IPS DF 6.9 (cell line): ENCODE measurements at regions not wholly inside any gene's neighbourhood (a gene's known extent, or its start where the extent isn't known, plus 50 kb on each side); places are given as distances from the start of the nearest gene placed in this dataset.

Experiments
- DNase-seq: peaks from one replicate; pipeline ENCODE4 v3.0.0-alpha.2; 2013; ENCODE audit warnings: low read depth, low spot score
- H3K27ac ChIP-seq: one replicate; pipeline ENCODE4 v1.5.1; 2013; ENCODE audit warnings: low read length, control low read depth
- H3K27me3 ChIP-seq: 2 replicates; pipeline ENCODE4 v1.6.1; 2013; ENCODE audit warnings: mild to moderate bottlenecking, low read length; ENCODE audit not compliant: control insufficient read depth, insufficient read depth
- H3K36me3 ChIP-seq: 2 replicates; pipeline ENCODE4 v1.6.1; 2013; ENCODE audit warnings: low read length; ENCODE audit not compliant: control insufficient read depth, insufficient read depth
- H3K4me1 ChIP-seq: 2 replicates; pipeline ENCODE4 v1.6.1; 2013; ENCODE audit warnings: low read length; ENCODE audit not compliant: control insufficient read depth, insufficient read depth
- H3K4me3 ChIP-seq: 2 replicates; pipeline ENCODE4 v1.5.1; 2013; ENCODE audit warnings: mild to moderate bottlenecking, low read length
- H3K9me3 ChIP-seq: 2 replicates; pipeline ENCODE4 v1.6.1; 2013; ENCODE audit warnings: low read length, inconsistent platforms; ENCODE audit not compliant: control insufficient read depth, insufficient read depth
- WGBS: extraction: QIAGEN DNeasy Blood & Tissue Kit; methylation state at CpG from one replicate; pipeline ENCODE4 v1.1.7; 2013; ENCODE audit warnings: mixed read lengths, missing lambda C conversion rate; ENCODE audit not compliant: insufficient read length, insufficient coverage; 5-methylcytosine and 5-hydroxymethylcytosine counted together

DNA sequence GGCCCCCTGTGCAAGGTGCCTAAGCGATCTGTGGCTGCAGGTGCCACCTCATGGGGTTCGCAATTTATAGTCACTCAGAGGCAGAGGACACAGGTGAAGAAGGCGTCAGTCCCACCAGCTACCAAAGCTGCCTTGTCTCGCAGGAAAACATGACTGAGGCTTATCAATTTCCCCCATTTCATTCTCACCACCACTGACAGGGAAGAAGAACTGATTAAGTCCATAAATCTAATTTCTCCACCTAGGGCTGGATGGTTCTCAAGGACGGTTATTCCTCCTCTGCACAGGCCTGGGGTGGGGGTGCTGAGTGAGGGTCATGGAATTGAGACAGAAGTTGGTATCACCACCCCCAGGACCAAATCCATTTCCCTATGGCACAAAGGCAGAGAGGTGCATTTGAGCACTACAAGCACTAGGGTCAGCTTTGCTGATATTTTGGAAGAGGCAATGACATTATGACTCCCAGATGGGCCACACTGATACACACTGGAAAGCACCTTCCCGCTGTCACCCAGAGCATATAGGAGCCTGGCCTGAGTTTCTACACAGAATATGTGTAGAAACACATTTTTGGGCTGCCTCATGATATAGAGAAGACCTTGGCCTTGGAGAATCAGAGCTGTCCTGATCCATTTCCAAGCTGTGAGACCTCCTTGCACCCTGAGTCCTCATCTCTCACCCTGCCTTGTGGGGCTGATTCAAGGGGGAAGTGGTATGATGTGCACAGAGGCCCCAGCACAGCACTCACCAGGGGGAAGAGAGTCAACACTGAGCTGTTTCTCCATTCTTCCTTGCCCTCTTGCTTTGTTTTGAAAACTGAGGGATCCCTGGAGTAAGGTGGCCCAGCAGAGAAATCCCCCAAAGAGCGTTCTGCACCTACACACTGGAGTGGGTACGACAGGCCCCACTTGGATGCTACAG is 59.4 kb downstream of the PITPNM2 start:
- DNase-seq: no peak
- Histone ChIP-seq H3K36me3 (no peaks in the 10 kb centered on the region), H3K27ac (no peak overlapping the region), H3K4me3 (no peak overlapping the region), H3K27me3 (no peaks in the 10 kb centered on the region), H3K9me3 (no peaks in the 10 kb centered on the region), H3K4me1 (no peaks in the 10 kb centered on the region)
- no CpG with 5 or more reads among the region's 8 CpGs for WGBS

GRCh38 chr12:123089631-123090353 is 61.1 kb downstream of the PITPNM2 start:
- H3K36me3 ChIP-seq: no peaks in the 10 kb centered on the region
- H3K27me3 ChIP-seq: no peaks in the 10 kb centered on the region
- H3K27ac ChIP-seq: no peak overlapping the region
- no peaks in the 10 kb centered on the region for H3K9me3 ChIP-seq
- no peak overlapping the region for H3K4me3 ChIP-seq
- DNase-seq: no peak
- H3K4me1 ChIP-seq: no peaks in the 10 kb centered on the region
- no CpG with 5 or more reads among the region's 2 CpGs for WGBS

DNA sequence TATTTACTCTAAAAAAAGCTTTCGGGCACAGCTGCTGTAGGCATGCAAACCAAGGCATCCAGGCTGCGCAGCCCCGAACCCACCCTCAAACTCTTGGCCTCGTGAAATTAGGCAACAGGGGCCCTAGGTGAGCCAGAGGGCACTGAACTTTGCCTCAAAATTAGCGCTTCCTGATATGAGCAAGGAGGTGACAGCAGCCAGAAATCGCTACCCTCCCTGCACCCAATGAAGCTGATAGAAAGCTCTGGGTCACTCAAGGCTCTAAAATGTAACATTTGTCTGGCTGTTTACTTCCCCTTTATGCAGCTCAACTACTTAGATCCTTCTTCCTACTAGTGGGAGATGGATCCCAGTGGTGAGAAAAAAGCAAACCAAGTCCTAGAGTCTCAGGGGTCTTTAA is 61.8 kb downstream of the PITPNM2 start:
- Histone ChIP-seq H3K27ac (no peak overlapping the region), H3K9me3 (no peaks in the 10 kb centered on the region), H3K36me3 (no peaks in the 10 kb centered on the region), H3K4me1 (no peaks in the 10 kb centered on the region), H3K27me3 (no peaks in the 10 kb centered on the region), H3K4me3 (no peak overlapping the region)
- no CpG with 5 or more reads among the region's 6 CpGs for WGBS
- DNase-seq: no peak

- no CpG with 5 or more reads among the region's 10 CpGs for WGBS
- H3K4me3 ChIP-seq: no peak overlapping the region
- H3K27me3 ChIP-seq: no peaks in the 10 kb centered on the region
- no peak overlapping the region for H3K27ac ChIP-seq
- H3K36me3 ChIP-seq: no peaks in the 10 kb centered on the region
- H3K4me1 ChIP-seq: no peaks in the 10 kb centered on the region
- no peaks in the 10 kb centered on the region for H3K9me3 ChIP-seq
- no peak for DNase-seq
Observed at GRCh38 chr12:123085730-123086487, 65.0 kb downstream of the PITPNM2 start.

DNA sequence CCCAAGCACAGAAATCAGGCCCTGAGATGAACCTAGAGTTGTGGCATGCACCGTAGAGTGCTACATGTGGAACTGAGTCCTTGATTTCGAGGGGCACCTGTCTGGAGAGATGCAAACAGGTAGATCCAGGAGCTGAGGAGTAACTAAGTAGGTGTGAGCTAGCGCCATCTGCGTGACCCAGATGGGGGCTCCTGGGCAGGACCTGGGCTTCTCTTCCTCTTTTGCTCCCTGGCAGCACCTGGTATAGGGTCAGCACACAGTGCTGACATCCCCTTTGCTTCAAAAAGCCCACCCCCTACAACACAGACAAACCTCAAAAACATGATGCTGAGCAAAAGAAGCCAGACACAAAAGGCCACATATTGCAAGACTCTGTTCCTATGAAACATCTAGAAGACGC is 65.8 kb downstream of the PITPNM2 start:
- no CpG with 5 or more reads among the region's 5 CpGs for WGBS
- H3K4me3 ChIP-seq: no peak overlapping the region
- H3K36me3 ChIP-seq: no peaks in the 10 kb centered on the region
- no peak for DNase-seq
- no peaks in the 10 kb centered on the region for H3K9me3 ChIP-seq
- no peaks in the 10 kb centered on the region for H3K4me1 ChIP-seq
- no peak overlapping the region for H3K27ac ChIP-seq
- H3K27me3 ChIP-seq: no peaks in the 10 kb centered on the region

DNA sequence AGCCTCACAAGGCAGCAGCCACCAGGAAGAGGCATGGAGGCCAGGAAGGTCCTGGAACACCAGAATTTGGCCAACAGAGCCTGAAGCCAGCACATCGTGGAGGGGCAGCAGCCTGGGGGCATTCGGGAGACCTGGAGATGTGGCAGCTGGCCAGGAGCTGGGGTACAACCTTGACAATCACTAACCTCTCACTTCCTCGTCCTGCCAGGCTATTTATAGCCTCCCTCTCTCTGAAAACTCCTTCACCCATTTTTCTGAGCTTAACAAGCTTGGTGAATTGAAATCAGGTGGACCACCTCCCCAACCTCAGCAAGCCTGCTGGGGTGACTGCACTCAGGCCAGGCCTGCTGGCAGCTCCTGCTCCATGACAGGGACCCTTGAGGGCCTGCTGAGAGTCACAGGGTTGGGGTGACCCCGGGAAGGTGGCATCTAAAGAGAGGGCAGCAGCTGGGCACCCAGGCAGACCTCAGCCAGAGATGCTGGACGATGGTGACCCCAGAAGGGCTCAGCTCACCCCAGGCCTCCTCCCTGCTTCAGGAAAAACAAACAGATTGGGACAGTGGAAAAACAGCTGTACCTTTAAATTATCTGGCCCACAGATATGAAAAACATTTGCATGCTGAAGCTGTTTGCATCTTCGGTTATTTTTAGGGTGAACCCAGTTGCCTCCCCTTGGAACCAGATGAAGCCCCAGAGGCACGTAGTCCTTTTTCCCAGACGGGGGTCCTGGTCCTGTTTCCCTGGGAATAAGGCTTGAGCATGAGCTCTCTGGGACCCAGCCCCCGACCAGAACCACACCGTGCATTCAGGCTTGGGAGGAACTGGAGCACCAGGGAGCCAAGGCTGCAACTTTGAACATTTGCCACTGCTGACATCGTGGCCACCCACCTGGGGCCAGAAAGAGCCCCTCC is 67.0 kb downstream of the PITPNM2 start:
- H3K27ac ChIP-seq: no peak overlapping the region
- H3K36me3 ChIP-seq: no peaks in the 10 kb centered on the region
- H3K27me3 ChIP-seq: no peaks in the 10 kb centered on the region
- no CpG with 5 or more reads among the region's 11 CpGs for WGBS
- no peak for DNase-seq
- no peaks in the 10 kb centered on the region for H3K9me3 ChIP-seq
- no peak overlapping the region for H3K4me3 ChIP-seq
- no peaks in the 10 kb centered on the region for H3K4me1 ChIP-seq

DNA sequence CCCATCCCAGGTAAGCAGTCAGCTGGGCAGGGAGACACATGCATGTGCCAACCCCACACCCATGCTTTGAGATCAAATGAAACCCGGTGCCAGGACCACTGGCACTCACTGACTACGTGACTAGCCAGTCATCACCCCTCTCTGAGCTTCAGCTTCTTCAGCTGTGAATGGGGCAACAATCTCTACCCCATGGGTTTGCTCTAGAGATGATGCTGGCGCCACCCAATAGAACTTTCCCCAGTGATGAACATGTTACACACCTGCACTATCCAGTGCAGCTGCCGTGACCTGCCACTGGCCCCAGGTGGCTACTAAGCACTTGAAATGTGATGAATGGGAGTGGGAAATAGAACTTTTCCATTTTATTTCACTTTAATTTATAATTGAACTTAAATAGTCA is 70.3 kb downstream of the PITPNM2 start:
- Histone ChIP-seq H3K4me3 (no peak overlapping the region), H3K27ac (no peak overlapping the region), H3K36me3 (no peaks in the 10 kb centered on the region), H3K4me1 (no peaks in the 10 kb centered on the region), H3K27me3 (no peaks in the 10 kb centered on the region), H3K9me3 (no peaks in the 10 kb centered on the region)
- no CpG with 5 or more reads among the region's 4 CpGs for WGBS
- no peak for DNase-seq

- H3K4me1 ChIP-seq: no peaks in the 10 kb centered on the region
- no peak overlapping the region for H3K27ac ChIP-seq
- H3K4me3 ChIP-seq: no peak overlapping the region
- no peaks in the 10 kb centered on the region for H3K9me3 ChIP-seq
- no peaks in the 10 kb centered on the region for H3K36me3 ChIP-seq
- WGBS: no CpG with 5 or more reads among the region's 13 CpGs
- DNase-seq: no peak
- H3K27me3 ChIP-seq: no peaks in the 10 kb centered on the region
Observed at GRCh38 chr12:123078531-123079155, 72.2 kb downstream of the PITPNM2 start.

- WGBS: no CpG with 5 or more reads among the region's 12 CpGs
- H3K27me3 ChIP-seq: no peaks in the 10 kb centered on the region
- H3K36me3 ChIP-seq: no peaks in the 10 kb centered on the region
Observed at GRCh38 chr12:123078120-123078465, 72.8 kb downstream of the PITPNM2 start.

More at GRCh38 chr12:123078120-123078465, 72.8 kb downstream of the PITPNM2 start:
- Histone ChIP-seq H3K9me3 (no peaks in the 10 kb centered on the region), H3K4me1 (no peaks in the 10 kb centered on the region), H3K4me3 (no peak overlapping the region), H3K27ac (no peak overlapping the region)
- no peak for DNase-seq
